ENCODE measurements at regions not wholly inside any gene's neighbourhood (a gene's known extent, or its start where the extent isn't known, plus 50 kb on each side); places are given as distances from the start of the nearest gene placed in this dataset.

DNA sequence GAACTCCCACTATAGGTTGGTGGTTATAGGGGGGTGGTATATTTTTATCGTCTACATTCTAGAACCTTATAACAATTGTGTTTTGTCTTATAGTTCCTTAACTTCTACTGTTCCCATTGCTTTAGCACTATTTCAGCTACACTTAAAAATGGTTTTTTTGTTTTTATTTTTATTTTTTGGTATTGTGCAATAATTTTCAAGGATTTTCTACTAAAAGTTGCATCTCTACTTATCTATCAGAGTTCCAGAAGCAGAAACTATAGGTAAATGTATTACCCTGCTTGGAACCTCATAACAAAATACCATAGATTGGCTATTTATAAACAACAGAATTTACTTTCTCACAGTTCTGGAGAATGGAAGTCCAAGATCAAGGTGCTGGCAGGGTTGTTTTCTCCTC is 981.6 kb upstream of the CNTNAP5 start:
- TF ChIP-seq, protein P1, sequence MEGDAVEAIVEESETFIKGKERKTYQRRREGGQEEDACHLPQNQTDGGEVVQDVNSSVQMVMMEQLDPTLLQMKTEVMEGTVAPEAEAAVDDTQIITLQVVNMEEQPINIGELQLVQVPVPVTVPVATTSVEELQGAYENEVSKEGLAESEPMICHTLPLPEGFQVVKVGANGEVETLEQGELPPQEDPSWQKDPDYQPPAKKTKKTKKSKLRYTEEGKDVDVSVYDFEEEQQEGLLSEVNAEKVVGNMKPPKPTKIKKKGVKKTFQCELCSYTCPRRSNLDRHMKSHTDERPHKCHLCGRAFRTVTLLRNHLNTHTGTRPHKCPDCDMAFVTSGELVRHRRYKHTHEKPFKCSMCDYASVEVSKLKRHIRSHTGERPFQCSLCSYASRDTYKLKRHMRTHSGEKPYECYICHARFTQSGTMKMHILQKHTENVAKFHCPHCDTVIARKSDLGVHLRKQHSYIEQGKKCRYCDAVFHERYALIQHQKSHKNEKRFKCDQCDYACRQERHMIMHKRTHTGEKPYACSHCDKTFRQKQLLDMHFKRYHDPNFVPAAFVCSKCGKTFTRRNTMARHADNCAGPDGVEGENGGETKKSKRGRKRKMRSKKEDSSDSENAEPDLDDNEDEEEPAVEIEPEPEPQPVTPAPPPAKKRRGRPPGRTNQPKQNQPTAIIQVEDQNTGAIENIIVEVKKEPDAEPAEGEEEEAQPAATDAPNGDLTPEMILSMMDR (conservative IDR thresholded peaks at IDR 0.05; ENCODE audit: low read depth): no peak
- DNase-seq (ENCODE audit: low spot score): no peak
- H3K27ac ChIP-seq: no peak overlapping the region
- ChIA-PET CTCF (no interaction called here), POLR2A (ENCODE audit: low non-redundant PET) (no interaction called here)

DNA sequence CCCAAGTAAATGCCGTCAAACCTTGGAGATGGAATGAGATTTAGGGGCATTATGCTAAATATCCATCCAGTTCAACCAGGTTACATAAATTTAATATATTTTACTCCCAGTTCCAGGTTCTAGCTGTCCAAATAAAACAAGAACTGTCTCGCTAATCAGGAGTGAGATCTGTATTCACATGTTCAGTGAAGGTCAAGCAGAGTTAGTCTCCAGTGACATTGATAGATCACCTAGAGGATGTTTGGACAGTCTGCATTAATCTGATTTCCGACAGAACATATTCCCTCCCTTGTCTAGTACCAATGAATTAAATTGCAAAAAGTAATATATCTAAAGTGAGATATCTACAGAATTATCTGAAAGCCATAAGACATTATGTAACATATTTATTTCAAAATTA is 979.4 kb upstream of the CNTNAP5 start:
- POLR2A ChIA-PET (ENCODE audit: low non-redundant PET): no interaction called here
- CTCF ChIA-PET: no interaction called here
- no peak for DNase-seq (ENCODE audit: low spot score)
- TF ChIP-seq, protein P1 (conservative IDR thresholded peaks at IDR 0.05; ENCODE audit: low read depth): no peak
- H3K27ac ChIP-seq: no peak overlapping the region

DNA sequence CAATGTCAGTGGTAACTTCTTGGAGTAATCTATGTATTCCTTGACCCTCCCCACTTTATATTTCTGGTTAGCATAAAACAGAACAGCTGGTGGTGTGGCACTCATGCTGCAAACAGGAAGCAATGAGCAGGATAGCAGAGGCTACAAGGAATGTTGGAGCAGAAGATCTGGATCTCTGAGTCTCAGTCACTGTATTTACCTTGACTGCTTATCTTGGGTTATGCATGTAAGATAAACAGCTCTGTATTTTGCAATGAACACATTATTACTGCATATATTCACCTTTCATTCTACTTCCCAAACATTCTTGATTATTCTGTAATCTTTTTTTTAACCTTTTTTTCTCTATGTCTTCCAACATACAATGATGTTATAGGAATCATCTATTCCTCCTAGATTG is 977.9 kb upstream of the CNTNAP5 start:
- H3K27ac ChIP-seq: no peak overlapping the region
- DNase-seq (ENCODE audit: low spot score): no peak
- CTCF ChIA-PET: no interaction called here
- TF ChIP-seq, protein P1 (conservative IDR thresholded peaks at IDR 0.05; ENCODE audit: low read depth): no peak
- POLR2A ChIA-PET (ENCODE audit: low non-redundant PET): no interaction called here

DNA sequence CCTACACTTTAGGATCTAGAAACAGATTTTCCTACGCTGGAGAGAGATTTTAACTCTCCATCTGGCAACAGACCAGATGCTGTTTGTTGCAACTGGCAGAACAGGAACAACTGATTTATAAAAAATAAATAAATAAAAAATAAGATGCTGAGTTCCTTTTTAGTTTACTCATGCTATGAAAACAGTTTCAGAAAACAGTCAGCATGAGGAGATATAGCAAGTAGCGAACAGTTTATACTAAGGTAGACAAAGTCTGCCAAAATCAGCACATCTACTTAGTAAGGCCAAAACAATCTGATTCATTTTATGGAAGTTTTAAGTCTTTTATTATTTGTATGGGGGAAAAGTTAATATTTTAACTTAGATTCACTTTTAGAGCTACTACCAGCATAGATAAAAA is 974.0 kb upstream of the CNTNAP5 start:
- no peak for DNase-seq (ENCODE audit: low spot score)
- ChIA-PET POLR2A (ENCODE audit: low non-redundant PET) (no interaction called here), CTCF (no interaction called here)
- H3K27ac ChIP-seq: no peak overlapping the region
- TF ChIP-seq, protein P1 (conservative IDR thresholded peaks at IDR 0.05; ENCODE audit: low read depth): no peak

DNA sequence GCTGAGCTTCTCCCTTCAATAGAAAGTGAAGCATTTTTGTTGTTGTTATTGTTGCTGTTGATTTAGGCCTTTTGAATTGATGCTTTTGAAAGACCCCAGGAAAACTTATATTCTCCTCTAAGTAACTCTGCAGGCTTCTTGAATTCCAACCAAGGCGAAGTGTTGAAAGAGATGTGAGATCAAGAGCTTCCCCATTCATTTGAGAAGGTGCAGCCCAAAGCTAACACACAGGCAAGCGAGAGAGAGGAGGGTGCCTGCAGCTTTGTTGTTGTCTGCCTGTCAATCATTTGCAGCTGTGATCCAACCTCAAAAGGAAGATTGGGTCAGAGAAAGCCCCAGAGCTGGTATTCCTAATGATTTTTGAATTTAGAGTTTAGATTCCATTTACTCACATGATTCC is 963.6 kb upstream of the CNTNAP5 start:
- POLR2A ChIA-PET (ENCODE audit: low non-redundant PET): no interaction called here
- no peak overlapping the region for H3K27ac ChIP-seq
- TF ChIP-seq, protein P1 (conservative IDR thresholded peaks at IDR 0.05; ENCODE audit: low read depth): no peak
- DNase-seq (ENCODE audit: low spot score): no peak
- CTCF ChIA-PET: interaction anchor here (0.6 to 0.7 kb wide), 2 partner anchors 42 to 441 kb away, joined by 3 read pairs; no protein-coding TSS in a partner anchor

DNA sequence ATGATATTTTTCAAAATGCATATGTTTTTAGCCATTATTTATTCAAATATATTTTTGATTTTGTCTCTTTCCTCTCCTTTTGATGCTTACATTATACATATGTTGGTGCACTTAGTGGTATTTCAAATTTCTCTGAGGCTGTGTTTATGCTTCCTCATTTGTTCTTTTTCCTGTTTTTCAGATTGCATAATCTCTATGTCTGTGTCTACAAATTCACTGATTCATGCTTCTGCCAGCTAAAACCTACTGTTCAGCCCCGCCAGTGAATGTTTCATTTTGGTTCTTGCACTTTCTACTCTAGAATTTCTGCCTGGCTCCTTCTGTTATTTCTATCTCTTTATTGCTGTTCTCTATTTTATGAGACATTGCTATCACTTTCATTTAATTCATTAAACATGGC is 951.7 kb upstream of the CNTNAP5 start:
- CTCF ChIA-PET: no interaction called here
- POLR2A ChIA-PET (ENCODE audit: low non-redundant PET): no interaction called here

More for the DNA sequence above, 951.7 kb upstream of the CNTNAP5 start:
- H3K27ac ChIP-seq: no peak overlapping the region
- DNase-seq (ENCODE audit: low spot score): no peak
- TF ChIP-seq, protein P1 (conservative IDR thresholded peaks at IDR 0.05; ENCODE audit: low read depth): no peak
